Vagina (tissue), 2 donors: ENCODE measurements at regions not wholly inside any gene's neighbourhood (a gene's known extent, or its start where the extent isn't known, plus 50 kb on each side); places are given as distances from the start of the nearest gene placed in this dataset.

Experiments used
- DNase-seq, 2 donors: peaks; one replicate each; pipeline ENCODE4 v3.0.0-alpha.2; 2017; ENCODE audit errors: extremely low spot score in 2 of 2
- H3K27ac ChIP-seq: fragments of 200-600 bp; sonication (generic); one replicate; pipeline ENCODE4 v1.5.1; 2019
- H3K27me3 ChIP-seq: fragments of 200-600 bp; sonication (generic); one replicate; pipeline ENCODE4 v1.5.1; 2019
- H3K36me3 ChIP-seq, 2 donors: fragments of 200-600 bp; sonication (generic); one replicate each; pipeline ENCODE4 v1.5.1; 2017 to 2019
- H3K4me1 ChIP-seq: fragments of 200-600 bp; sonication (generic); one replicate; pipeline ENCODE4 v1.5.1; 2019
- H3K4me3 ChIP-seq, 2 donors: fragments of 200-600 bp; sonication (generic); 1 replicate in 1 of 2; 2 replicates in 1 of 2; pipeline ENCODE4 v1.5.1; 2016 to 2019
- H3K9me3 ChIP-seq: fragments of 200-600 bp; sonication (generic); one replicate; pipeline ENCODE4 v1.5.1; 2019
- POLR2A ChIP-seq, 2 donors: fragments of 450-650 bp; IDR thresholded peaks; one replicate each; pipeline ENCODE4 v1.6.1; 2017; ENCODE audit warnings: antibody characterized with exemption in 2 of 2, mild to moderate bottlenecking in 2 of 2, moderate library complexity in 2 of 2
- POLR2AphosphoS5 ChIP-seq, 2 donors: sonication (generic); formaldehyde crosslinking; IDR thresholded peaks; one replicate each; pipeline ENCODE4 v1.9.0; 2017; ENCODE audit warnings: antibody characterized with exemption in 2 of 2, mild to moderate bottlenecking in 2 of 2, low read depth in 1 of 2; ENCODE audit not compliant: insufficient read depth in 1 of 2
- intact Hi-C: fragments of 100-400 bp; cut with DNase I; formaldehyde crosslinking; loops from one replicate; pipeline ENCODE4 v1.15.1; 2023
- TF ChIP-seq, protein P1 (sequence below), 3 experiments: fragments of 450-650 bp in 2 of 3; fragments of 200-600 bp in 1 of 3; sonication (generic) in 1 of 3; IDR thresholded peaks; one replicate each; pipeline ENCODE4 v1.5.1; 2017 to 2019; ENCODE audit warnings: antibody characterized with exemption in 3 of 3, mild to moderate bottlenecking in 2 of 3, moderate library complexity in 2 of 3

DNA sequence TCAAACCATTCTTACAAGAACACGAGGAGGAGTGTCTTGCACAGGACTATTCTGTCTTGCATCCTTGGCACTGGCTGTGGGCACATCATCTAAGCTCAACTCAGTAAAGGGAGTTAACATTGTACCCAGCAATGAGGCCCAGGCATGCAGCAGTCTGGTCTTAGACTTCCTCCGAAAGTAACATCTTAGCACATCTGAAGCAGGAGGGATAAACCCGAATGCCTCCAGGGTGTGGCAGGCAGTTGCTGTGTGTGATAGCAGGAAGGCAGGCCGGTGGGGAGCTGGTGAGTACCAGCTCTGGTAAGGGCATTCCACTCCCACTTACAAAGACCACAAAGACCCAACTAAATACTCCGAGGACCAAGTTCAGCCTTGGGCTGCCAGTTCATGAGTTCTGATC is 206.3 kb downstream of the TSN start:
- H3K4me3 ChIP-seq, result no peak overlapping the region
- no peak for DNase-seq
- H3K4me1 ChIP-seq, result no peaks in the 10 kb centered on the region
- H3K36me3 ChIP-seq, result no peaks in the 10 kb centered on the region
- H3K9me3 ChIP-seq, result no peaks in the 10 kb centered on the region
- H3K27ac ChIP-seq, result no peak overlapping the region
- intact Hi-C loops, result no loop called here
- H3K27me3 ChIP-seq, result no peaks in the 10 kb centered on the region
- TF ChIP-seq POLR2AphosphoS5 (IDR thresholded peaks at IDR 0.05; ENCODE audit: insufficient read depth in 1 of 2, low read depth in 1 of 2) (no peak), POLR2A (IDR thresholded peaks at IDR 0.05) (no peak)
- TF ChIP-seq, protein P1, sequence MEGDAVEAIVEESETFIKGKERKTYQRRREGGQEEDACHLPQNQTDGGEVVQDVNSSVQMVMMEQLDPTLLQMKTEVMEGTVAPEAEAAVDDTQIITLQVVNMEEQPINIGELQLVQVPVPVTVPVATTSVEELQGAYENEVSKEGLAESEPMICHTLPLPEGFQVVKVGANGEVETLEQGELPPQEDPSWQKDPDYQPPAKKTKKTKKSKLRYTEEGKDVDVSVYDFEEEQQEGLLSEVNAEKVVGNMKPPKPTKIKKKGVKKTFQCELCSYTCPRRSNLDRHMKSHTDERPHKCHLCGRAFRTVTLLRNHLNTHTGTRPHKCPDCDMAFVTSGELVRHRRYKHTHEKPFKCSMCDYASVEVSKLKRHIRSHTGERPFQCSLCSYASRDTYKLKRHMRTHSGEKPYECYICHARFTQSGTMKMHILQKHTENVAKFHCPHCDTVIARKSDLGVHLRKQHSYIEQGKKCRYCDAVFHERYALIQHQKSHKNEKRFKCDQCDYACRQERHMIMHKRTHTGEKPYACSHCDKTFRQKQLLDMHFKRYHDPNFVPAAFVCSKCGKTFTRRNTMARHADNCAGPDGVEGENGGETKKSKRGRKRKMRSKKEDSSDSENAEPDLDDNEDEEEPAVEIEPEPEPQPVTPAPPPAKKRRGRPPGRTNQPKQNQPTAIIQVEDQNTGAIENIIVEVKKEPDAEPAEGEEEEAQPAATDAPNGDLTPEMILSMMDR (IDR thresholded peaks at IDR 0.05), result no peak

DNA sequence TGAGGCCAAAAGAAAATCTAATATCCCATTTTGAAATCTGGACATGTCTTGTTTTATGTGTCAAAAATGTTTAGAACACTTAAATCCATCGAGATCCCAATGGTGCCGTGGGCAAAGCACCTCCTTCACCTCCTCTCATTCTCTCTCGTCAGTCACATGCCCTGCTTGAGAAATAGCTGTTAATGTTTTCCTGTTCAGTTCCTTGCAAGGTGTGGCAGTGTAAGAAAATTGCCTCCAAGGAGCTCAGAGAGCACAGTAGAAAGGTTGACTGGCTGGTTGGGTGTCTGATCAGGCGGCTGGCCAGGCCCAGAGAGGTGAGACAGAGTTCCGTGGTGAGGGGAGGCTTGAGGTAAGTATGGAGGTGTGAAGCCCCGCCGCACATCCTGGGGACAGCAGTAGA is 210.2 kb downstream of the TSN start:
- H3K27ac ChIP-seq, result no peak overlapping the region
- no peak overlapping the region for H3K4me3 ChIP-seq
- peaks cover 14% of the 10 kb centered on the region for H3K4me1 ChIP-seq
- intact Hi-C loops, result no loop called here
- DNase-seq, result no peak
- H3K36me3 ChIP-seq, result no peaks in the 10 kb centered on the region
- no peaks in the 10 kb centered on the region for H3K9me3 ChIP-seq
- H3K27me3 ChIP-seq, result no peaks in the 10 kb centered on the region
- TF ChIP-seq POLR2A (IDR thresholded peaks at IDR 0.05), result no peak
- TF ChIP-seq, protein P1 (IDR thresholded peaks at IDR 0.05), result no peak
- TF ChIP-seq POLR2AphosphoS5 (IDR thresholded peaks at IDR 0.05; ENCODE audit: insufficient read depth in 1 of 2, low read depth in 1 of 2), result no peak

DNA sequence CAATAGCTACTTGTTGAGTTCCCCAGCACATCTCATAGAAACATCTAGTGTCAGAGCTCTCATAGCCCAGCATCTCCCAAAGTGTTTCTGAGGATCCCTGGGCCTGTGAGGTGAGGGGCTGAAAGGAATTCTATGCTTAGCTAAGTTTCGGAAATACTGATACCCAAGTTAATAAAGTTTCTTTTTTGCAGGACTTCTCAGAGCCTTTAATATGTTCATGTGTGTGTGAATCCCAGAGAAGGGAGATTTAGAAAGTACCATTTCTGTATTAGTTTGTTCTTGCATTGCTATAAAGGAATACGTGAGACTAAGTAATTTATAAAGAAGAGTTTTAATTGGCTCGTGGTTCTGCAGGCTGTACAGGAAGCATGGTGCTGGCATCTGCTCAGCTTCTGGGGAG is 211.2 kb downstream of the TSN start:
- H3K4me1 ChIP-seq, result peaks cover 14% of the 10 kb centered on the region
- intact Hi-C loops, result no loop called here
- no peaks in the 10 kb centered on the region for H3K9me3 ChIP-seq
- H3K4me3 ChIP-seq, result no peak overlapping the region
- no peaks in the 10 kb centered on the region for H3K27me3 ChIP-seq
- TF ChIP-seq POLR2A (IDR thresholded peaks at IDR 0.05), result no peak
- TF ChIP-seq, protein P1 (IDR thresholded peaks at IDR 0.05), result no peak
- no peak for TF ChIP-seq POLR2AphosphoS5 (IDR thresholded peaks at IDR 0.05; ENCODE audit: insufficient read depth in 1 of 2, low read depth in 1 of 2)
- no peak for DNase-seq
- no peak overlapping the region for H3K27ac ChIP-seq
- no peaks in the 10 kb centered on the region for H3K36me3 ChIP-seq

GRCh38 chr2:121969166-121969565 is 213.7 kb downstream of the TSN start:
- no peak overlapping the region for H3K4me3 ChIP-seq
- no peak for TF ChIP-seq POLR2A (IDR thresholded peaks at IDR 0.05)
- peaks cover 14% of the 10 kb centered on the region for H3K4me1 ChIP-seq
- no peaks in the 10 kb centered on the region for H3K27me3 ChIP-seq
- H3K27ac ChIP-seq, result peak overlapping the region; percentile 61
- intact Hi-C loops, result no loop called here
- DNase-seq, result no peak
- no peaks in the 10 kb centered on the region for H3K9me3 ChIP-seq
- H3K36me3 ChIP-seq, result no peaks in the 10 kb centered on the region

DNA sequence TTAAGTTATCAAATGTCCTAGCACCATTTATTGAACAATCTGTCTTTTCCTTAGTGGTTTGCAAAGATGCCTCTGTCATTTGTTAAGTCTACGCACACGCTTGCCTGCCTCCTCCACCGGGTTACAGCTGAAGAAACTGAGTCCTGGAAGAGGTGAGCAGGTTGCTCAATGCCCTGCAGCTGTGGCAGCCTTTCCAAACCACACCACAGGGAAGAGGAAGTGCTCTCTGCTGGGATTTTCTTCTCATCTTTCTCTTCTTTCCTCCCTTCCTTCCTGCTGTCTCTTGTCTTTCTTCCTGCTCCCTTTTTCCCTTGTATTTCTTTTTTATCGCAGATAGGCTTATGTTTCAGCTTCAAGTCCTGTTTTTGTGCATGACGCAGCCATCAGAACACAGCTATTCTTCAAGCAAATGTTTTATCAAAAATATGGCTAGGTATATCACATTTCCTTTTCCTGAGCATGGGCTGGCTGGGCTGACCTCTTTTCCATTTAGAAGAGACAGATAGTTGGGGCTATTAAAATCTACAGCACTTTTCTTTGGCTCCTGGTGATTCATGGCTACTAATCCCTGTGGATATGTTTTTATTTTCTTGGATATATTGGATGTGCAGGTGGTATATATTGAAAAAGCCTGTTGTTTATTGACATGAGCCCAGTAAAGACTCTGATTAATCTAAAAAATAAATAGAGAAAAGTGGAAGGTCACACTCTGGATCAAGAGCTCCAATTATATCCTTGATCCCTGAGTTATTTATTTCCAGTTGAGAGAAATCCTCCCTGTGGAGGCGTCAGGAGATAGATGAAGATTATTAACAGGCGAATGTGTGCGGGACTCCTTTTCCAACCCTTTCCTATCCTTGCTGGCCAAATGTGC is 214.6 kb downstream of the TSN start:
- H3K36me3 ChIP-seq, result no peaks in the 10 kb centered on the region
- no peak overlapping the region for H3K4me3 ChIP-seq
- intact Hi-C loops, result no loop called here
- TF ChIP-seq, protein P1 (IDR thresholded peaks at IDR 0.05), result no peak
- TF ChIP-seq POLR2A (IDR thresholded peaks at IDR 0.05), result no peak
- TF ChIP-seq POLR2AphosphoS5 (IDR thresholded peaks at IDR 0.05; ENCODE audit: insufficient read depth in 1 of 2, low read depth in 1 of 2), result no peak
- no peaks in the 10 kb centered on the region for H3K9me3 ChIP-seq
- H3K27ac ChIP-seq, result peak overlapping the region; percentile 61
- no peak for DNase-seq
- H3K27me3 ChIP-seq, result no peaks in the 10 kb centered on the region
- peaks cover 18% of the 10 kb centered on the region for H3K4me1 ChIP-seq
